ENCODE measurements at regions not wholly inside any gene's neighbourhood (a gene's known extent, or its start where the extent isn't known, plus 50 kb on each side); places are given as distances from the start of the nearest gene placed in this dataset.
A peak's percentile ranks its signal among the peaks of the same experiment; 100 is the strongest.
"Not testable (repeated sequence)": the region's sequence is repeated elsewhere in the genome, so short reads cannot be mapped to it uniquely, and the experiment has no call there.

DNA sequence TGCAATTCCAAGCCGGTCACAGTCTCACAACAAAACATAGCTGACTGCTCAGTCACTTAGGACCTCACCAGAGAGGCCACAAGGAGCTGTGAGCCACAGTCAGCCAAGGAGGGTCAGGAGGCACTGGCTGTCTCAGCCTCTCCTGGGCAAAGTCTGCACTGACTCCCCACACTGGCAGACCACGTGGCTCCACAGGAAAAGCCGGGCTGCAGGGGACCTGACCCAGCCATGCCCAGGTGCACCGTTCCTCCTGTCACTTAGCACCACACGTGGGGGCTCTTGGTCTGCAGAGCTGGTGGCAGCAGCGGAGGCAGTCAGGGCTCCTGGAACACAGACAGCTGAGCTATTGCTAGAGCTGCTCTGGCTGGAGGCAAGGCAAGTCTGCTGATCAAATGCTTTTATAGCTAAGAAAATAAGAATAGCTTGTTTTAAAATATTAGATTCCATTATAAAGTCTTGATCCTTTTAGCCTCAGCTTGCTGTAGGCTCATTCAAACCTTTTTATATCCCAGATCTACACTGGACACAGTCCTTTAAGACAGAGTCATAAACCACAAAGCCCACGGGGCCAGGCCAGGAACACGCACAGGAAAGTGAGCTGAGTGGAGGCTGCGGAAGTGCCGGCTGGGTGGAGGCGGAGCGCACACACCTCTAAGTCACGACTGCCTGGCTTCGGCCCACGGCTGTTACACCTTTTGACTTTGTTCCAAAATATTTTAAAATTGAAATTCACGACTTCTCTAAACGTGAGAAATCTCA, 744.1 kb downstream of the UQCRFS1 start:
- no peak for DNase-seq (ENCODE audit: low read depth in 4 of 4, low spot score in 3 of 4)

DNA sequence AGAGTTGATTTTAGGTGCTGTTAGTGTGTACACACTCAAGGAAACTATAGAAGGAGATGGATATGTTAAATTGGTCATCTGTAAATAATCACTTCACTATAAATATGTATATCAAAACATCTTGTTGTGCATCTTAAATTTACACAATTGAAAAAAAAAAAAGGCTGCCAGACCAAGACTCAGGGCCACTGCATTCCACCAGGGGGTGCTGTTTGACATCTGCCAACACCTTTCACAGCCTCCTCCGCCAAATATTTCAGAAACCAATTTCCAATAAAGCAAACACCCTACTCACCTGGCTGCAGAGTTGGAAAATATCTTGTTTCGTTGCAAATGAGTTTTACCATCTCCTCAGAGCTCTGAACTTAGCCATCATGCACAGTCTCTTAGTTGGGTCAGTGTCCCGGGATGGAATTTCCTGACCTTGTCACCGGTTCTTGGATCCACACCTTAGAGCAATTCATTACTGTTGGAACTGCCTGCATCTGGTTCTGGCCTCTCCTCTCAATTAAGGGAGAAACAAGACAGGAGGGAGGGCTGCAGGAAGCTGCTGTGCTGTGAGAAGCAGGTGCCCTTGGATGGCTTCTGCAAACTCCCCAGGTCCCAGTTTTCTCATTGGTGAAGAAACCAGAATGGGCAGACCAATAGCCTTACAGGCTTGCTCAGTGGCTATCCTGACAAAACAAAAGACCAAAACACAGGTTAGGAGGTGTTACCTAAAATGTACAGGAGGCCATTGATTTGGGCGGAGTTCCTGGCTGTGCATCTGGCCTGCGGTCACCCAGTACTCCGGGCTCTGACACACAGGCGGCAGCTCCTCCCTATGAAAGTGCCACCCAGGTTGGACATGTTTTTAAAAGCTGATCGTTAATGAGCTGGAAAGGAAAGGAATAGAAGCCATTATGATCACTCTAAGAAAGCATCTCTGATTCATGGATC, 746.6 kb downstream of the UQCRFS1 start:
- DNase-seq (ENCODE audit: low read depth in 4 of 4, low spot score in 3 of 4), result peak in 2 of 4 donors; percentile 47 to 48

DNA sequence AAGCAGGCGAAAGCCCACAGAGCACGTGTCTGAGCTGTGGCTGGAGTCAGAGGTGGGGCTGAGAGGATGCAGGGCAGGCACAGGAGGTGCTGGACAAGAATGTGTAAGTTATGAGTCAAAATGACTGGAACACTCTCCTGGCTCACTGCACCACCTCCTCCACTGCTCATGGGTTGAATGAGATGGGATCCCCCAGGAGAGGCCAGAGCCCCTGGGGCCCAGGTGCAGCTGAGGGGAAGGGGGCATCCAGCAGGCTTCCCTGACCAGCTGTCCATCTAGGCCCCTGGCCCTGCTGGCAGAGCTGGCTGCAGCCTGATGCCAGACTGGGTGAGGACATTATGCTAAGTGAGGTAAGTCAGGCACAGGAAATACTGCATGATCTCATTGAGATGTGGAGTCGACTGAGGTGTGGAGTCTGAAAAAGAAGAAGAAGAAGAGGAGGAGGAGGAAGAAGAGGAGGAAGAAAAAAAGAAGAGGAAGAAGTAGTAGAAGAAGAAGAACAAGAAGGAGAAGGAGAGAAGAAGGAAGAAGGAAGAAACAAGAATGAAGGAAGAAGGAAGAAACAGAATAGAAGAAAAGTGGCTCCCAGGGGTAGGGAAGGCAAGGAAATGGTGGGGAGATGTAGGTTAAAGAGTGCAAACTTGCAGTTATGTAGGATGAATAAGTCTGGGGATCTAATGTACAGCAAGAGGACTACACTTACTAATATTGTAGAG, 747.4 kb downstream of the UQCRFS1 start:
- no peak for DNase-seq (ENCODE audit: low read depth in 4 of 4, low spot score in 3 of 4)

DNA sequence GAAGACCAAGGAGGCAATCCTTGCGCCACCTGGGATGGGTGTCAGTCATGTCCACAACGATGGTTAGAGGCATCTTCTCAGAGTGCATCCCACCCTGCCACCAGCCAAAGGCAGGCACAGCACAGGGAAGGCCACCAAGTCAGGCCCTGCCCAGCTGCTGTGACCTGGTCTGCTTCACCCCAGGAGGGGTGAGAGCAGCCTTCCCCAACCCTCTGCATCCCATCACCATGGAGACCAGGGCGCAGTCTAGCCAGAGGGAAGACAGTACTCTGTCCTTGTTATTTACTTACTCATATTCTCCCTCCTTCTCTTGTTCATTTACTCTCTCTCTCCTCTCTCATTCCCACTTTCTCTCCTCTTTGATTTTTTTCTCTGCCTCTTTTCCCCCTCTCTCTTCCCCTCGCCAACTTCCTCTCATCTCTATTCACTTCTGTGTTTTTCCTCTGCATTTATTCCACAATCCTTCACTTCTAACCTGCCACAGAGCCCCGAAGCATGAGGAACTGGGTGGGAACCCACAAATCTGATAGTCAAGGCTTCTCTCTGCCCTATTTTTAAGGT, 749.4 kb downstream of the UQCRFS1 start:
- no peak for DNase-seq (ENCODE audit: low read depth in 4 of 4, low spot score in 3 of 4)

DNA sequence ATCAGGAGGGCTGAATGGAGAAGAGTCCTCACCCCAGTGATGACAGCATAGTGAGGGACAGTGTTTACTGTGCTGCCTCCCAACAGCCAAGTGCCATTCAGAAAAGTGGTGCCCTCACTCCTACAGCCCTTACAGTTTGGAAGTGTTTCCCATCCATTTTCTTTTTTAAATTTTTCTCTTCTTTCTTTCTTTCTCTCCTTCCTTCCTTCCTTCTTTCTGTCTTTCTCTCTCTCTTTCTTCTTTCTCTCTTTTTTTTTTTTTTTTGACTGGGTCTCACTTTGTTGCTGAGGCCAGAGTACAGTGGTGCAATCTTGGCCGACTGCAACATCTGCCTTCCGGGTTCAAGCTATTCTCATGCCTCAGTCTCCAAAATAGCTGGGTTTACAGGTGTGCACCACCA, 755.3 kb downstream of the UQCRFS1 start:
- DNase-seq (ENCODE audit: low read depth in 4 of 4, low spot score in 3 of 4), result no peak

DNA sequence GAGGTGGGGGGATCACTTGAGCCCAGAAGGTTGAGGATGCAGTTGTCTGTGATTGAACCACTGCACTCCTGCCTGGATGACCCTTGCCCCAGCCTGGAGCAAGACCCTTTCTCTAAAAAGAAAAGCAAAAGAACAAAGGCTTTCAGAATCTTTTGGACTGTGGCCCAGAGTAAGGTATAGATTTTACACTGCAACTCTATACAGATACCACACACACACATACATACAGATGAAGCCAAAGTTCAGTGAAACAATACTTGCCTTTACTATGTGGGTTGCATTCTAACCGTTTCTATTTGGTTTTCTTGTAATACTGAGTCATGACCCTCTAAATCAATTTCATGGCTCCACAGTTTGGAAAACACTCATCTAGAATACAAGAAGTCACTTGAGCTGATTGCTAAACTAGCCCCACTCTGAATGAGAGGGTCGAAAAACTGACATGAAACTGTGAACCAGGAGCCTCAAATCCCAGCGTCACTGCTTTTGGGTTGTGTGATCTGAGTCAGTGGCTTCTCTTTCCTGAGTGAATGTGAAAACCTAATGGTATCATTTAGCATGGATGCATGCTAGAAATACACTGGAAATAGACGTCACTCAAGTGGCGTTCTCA, 756.1 kb downstream of the UQCRFS1 start:
- no peak for DNase-seq (ENCODE audit: low read depth in 4 of 4, low spot score in 3 of 4)

DNA sequence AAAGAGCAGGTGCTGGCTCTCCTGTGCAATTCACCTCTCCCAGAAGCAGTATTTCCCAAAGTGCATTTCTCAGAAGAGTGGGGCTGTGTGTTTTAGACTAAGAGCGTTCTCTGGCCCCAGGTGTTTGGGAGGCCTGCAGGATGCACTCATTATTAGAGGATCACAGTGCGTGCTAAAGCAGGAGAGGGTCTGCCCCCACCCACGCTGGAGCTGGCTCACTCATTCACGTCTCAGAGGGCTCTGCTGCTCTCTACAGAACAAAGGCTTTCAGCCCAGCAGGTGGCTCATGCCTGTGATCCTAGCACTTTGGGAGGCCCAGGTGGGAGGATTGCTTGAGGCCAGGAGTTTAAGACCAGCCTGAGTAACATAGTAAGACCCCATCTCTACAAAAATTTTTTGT, 756.7 kb downstream of the UQCRFS1 start:
- no peak for DNase-seq (ENCODE audit: low read depth in 4 of 4, low spot score in 3 of 4)

DNA sequence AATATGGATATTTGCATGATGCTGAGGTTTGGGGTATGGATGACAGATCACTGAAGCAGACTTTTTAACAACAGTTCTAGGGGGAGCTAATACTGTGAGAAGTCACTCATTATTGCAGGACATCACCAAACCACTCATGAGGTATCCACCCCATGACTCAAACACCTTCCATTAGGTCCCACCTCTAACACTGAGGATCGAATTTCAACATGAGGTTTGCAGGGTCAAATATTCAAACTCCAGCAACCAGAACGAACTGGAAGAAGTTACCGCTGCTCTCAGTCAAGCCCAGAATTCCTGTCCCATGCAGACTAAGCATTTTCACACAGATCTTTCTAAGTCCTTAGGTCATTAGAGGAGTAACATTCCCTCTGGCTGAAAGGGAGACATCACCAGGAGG, 758.9 kb downstream of the UQCRFS1 start:
- no peak for DNase-seq (ENCODE audit: low read depth in 4 of 4, low spot score in 3 of 4)

DNA sequence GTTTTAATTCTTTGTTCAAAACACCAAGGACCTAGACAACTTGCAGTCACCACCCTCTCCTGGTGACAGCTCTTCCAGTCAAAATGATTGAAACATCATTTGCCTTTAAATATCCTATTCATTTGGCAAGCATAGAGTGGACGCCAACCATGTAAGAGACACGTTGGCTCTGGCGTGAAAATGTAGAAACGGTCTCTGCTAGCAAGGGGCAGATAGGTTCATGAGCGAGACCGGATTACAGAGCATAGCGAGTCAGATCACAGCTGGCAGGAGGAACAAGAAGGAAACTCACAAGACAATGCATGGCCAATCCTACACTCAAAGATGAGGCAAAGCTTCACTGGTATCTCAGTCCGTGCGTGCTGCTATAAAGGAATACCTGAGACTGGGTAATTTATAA, 759.5 kb downstream of the UQCRFS1 start:
- DNase-seq (ENCODE audit: low read depth in 4 of 4, low spot score in 3 of 4), result no peak

DNA sequence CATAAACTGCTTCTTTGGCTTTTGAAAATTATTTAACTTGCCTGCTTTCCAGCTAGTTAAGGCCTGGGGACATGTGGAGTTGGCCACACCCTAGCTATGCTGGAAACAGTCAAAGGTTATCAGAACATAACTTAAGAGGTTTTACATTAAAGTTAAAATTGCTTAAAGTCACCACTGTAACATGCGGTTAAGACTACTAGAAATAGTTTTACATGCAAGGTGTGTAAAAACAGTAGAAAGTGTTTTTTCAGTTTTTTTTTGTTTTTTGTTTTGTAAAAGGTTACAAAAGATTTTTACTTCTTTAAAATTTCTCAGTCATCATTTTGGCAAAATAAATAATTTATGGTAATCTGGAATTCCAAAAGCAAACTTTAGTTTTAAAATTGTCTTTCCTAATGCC, 763.1 kb downstream of the UQCRFS1 start:
- no peak for DNase-seq (ENCODE audit: low read depth in 4 of 4, low spot score in 3 of 4)

DNA sequence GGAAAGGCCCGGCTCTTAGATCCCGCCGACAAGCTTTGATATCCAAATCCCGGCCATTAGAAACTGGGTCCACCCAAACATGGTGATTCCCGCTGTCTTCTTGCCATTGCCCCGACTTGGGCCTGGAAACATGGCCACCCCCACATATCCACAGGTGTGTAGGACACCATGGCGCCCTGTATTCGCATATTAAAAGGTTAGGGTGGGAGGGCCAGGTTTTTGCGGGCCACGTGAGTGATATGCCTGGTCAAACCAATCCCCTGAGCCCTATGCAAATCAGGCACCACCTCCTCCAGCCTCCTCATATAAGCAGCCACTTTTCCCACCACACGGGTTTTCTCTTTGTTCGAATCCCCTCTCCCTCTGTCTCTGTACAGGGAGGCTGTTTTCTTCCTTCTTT, 766.4 kb downstream of the UQCRFS1 start:
- no peak for DNase-seq (ENCODE audit: low read depth in 4 of 4, low spot score in 3 of 4)

DNA sequence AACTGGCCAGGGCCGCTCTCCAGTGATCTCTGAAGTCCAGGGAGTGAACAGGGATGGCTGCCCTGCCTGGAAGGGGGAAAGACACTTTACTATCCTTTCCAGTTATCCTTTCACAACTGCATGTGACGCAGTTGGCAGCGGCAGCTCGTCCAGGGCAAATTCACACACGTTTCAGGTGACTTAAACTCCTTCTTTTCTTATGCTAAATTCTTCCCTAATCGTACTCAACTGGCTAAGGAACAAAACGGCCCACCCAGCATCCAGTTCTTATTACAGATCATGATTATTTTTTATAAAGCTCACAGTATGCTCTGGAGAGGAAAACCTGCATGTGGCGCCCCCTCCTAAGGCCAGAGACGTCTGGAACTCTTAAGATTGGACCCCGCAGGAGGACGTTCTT, 767.1 kb downstream of the UQCRFS1 start:
- no peak for DNase-seq (ENCODE audit: low read depth in 4 of 4, low spot score in 3 of 4)

DNA sequence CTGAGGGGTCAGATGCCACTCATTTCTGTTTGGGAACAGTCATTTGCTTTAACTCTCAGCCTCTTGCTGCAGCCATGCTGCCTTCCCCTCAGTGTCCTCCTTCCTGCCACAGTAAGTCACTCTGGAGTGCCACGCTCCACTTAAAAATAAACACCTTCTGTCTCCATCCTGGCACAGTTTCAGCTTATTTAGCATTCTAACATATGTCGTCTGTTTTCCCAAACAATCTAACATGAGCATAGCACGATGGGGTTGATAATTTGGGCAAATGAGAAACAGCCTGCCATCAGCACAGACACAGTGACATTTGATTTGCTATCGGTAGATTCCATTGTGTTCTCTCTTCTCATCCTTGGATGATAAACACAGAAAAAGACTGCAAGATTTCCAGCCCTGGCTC, 768.6 kb downstream of the UQCRFS1 start:
- no peak for DNase-seq (ENCODE audit: low read depth in 4 of 4, low spot score in 3 of 4)

DNA sequence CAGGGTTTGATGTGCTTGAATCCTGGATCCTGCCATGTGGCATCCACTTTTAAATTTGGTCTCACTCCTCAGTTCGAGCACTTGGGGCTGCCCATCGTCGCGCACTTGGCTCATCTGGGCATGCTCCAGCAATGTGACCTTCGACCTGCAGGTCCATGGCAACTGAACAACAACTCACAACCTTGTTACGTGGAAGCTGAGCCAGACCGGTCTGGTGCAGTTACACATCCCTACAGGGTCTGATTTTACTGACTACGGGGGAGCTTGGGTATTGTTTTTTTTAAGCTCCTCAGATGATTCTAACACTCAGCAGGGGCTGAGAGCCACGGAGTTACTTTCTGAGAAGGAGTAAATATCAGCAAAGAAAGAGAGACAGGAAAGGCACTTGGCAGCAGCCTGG, 769.6 kb downstream of the UQCRFS1 start:
- no peak for DNase-seq (ENCODE audit: low read depth in 4 of 4, low spot score in 3 of 4)

DNA sequence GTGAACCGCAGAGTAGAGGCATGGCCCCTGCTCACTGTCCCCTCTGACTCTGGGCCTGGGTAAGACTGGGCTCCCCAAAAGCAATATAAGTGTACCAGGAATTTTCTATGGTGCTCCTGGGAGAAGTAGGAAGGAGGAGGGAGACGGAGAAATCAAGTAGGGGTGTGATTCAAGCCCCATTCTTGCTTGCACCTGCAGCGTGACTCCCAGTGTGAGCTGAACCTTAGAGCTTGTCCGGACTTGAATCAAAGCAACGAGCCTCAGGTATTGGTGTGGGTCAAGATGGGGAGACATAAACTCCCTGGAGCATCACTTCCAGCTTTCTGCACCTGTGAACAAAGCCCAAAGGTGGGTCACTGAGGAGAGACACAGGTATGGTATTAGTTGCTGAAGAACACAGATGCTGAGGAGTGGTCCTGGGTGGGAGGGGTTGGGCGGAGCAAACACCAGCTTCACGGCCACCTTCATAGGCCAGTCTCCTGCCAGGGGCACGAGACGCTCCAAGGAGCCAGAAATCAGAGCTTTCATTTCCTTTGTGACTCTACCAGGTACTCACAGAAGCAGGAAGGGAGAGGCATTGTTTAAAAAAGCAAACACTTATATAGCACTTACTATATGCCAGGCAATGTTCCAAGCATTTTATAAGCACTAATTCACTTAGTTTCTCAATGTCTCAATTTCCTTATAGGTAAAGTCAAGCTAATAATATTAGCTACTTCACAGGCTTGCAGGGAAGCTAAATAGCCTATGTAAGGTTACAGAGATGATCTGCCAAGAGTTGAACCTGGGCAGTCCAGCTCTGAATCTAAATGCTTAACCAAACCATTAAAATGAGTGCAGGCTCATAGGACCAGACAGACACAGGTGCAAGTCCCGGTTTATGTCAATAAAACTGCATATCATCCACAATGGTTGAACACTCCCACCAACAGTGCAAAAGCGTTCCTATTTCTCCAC, 775.3 kb downstream of the UQCRFS1 start:
- no peak for DNase-seq (ENCODE audit: low read depth in 4 of 4, low spot score in 3 of 4)

DNA sequence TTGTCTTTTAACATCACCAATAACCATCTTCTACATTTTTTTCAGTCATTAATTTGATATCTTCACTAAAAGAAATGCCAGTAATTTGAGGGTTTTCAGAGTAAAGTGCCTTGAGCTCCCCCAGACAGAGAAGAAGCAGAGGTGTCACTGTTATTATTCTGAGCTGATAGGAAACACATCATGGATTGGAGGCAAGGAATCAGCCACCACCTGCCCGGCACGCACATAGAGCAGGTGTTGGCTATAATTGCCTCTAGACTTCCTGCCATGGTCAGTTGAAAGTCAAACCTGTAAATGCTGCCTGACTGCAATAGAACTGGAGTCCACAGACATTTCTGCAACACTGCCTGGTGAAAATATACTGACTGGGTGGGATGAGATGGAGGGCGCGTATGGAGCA, 776.6 kb downstream of the UQCRFS1 start:
- no peak for DNase-seq (ENCODE audit: low read depth in 4 of 4, low spot score in 3 of 4)

DNA sequence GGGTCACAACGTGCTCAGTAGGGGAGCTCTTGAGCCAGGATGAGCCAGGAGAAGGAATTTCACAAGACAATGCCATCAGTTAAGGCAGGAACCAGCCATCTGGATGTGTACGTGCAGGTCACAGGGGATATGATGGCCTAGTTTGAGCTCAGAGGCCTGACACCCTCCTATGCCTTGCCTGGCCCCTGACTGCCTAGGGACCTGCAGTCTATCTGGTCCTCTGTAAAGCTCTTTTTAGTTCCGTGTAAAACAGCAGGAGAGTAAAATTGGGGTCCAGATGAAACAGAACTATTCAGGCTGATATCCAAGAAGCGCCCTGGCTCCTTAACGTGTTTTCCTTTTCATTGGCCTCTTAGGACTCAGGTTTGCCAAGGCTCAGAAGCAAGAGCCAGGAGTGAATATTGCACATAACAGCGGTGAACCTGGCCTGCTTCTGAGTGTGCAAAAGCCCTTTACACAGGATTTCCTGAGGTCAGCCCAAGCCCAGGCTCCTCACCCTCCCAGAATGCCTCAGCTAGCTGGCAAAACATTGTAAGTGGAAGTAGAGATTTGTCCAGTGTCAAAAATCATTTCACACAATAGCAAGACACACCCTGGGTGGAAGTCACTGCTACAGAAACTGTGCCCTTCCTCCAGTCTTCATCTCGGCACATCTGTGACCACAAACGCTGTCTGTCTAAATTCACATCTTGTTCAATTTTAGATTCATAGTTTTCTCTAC, 777.2 kb downstream of the UQCRFS1 start:
- DNase-seq (ENCODE audit: low read depth in 4 of 4, low spot score in 3 of 4), result no peak

DNA sequence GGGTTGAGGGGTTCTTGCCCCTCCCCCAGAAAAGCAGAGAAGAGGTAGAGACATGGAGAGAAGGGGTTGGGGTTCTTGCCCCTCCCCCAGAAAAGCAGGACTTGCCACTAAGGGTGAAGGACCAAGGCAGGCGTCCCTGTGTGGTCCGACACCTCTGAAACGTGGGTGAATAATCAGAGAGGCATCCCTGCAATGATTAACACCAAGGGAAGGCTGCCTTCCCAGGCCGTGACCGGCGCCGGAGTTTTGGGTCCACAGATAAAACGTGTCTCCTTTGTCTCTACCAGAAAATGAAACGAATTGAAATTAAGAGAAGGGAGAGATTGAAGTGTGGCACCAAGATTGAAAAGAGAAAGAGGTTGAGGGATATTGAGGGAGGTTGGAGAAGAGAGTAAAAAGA, 778.2 kb downstream of the UQCRFS1 start:
- DNase-seq (ENCODE audit: low read depth in 4 of 4, low spot score in 3 of 4), result not testable (repeated sequence)

DNA sequence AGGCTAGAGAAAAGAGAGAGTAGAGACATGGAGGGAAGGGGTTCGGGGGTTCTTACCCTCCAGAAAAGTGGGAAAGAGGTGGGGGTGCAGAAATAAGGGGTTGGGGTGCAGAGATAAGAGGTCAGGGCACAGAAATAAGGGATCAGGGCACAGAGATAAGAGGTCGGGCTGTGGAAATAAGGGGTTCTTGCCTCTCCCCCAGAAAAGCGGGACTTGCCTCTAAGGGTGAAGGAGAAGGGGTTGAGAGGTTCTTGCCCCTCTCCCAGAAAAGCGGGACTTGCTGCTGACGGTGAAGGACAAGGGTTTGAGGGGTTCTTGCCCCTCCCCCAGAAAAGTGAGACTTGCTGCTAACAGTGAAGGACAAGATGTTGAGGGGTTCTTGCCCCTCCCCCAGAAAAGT, 778.6 kb downstream of the UQCRFS1 start:
- not testable (repeated sequence) for DNase-seq (ENCODE audit: low read depth in 4 of 4, low spot score in 3 of 4)
